ENCODE measurements at regions not wholly inside any gene's neighbourhood (a gene's known extent, or its start where the extent isn't known, plus 50 kb on each side); places are given as distances from the start of the nearest gene placed in this dataset.
"Not testable (repeated sequence)": the region's sequence is repeated elsewhere in the genome, so short reads cannot be mapped to it uniquely, and the experiment has no call there.

- no peak for DNase-seq (ENCODE audit: low read depth)
- no peak overlapping the region for H3K4me3 ChIP-seq (ENCODE audit: low read depth, low read length)
- TF ChIP-seq CTCF (IDR thresholded peaks at IDR 0.05; ENCODE audit: insufficient read depth, low read depth, low read length, missing control alignments): no peak
Observed at GRCh38 chr7:112933598-112933997, 143.4 kb upstream of the TMEM168 start.

GRCh38 chr7:112930787-112931186, 140.6 kb upstream of the TMEM168 start:
- no peak for DNase-seq (ENCODE audit: low read depth)
- no peak for TF ChIP-seq CTCF (IDR thresholded peaks at IDR 0.05; ENCODE audit: insufficient read depth, low read depth, low read length, missing control alignments)
- H3K4me3 ChIP-seq (ENCODE audit: low read depth, low read length): no peak overlapping the region

GRCh38 chr7:112929421-112929820, 139.2 kb upstream of the TMEM168 start:
- no peak overlapping the region for H3K4me3 ChIP-seq (ENCODE audit: low read depth, low read length)
- no peak for TF ChIP-seq CTCF (IDR thresholded peaks at IDR 0.05; ENCODE audit: insufficient read depth, low read depth, low read length, missing control alignments)
- DNase-seq (ENCODE audit: low read depth): no peak

- no peak for DNase-seq (ENCODE audit: low read depth)
- no peak overlapping the region for H3K4me3 ChIP-seq (ENCODE audit: low read depth, low read length)
- no peak for TF ChIP-seq CTCF (IDR thresholded peaks at IDR 0.05; ENCODE audit: insufficient read depth, low read depth, low read length, missing control alignments)
Observed at GRCh38 chr7:112926018-112926417, 135.8 kb upstream of the TMEM168 start.

GRCh38 chr7:112922546-112922945, 132.4 kb upstream of the TMEM168 start:
- not testable (repeated sequence) for H3K4me3 ChIP-seq (ENCODE audit: low read depth, low read length); DNase-seq (ENCODE audit: low read depth)

GRCh38 chr7:112916431-112916830, 126.2 kb upstream of the TMEM168 start:
- DNase-seq (ENCODE audit: low read depth); H3K4me3 ChIP-seq (ENCODE audit: low read depth, low read length): not testable (repeated sequence)

GRCh38 chr7:112908086-112908485, 117.9 kb upstream of the TMEM168 start:
- DNase-seq (ENCODE audit: low read depth): no peak
- H3K4me3 ChIP-seq (ENCODE audit: low read depth, low read length): no peak overlapping the region
- TF ChIP-seq CTCF (IDR thresholded peaks at IDR 0.05; ENCODE audit: insufficient read depth, low read depth, low read length, missing control alignments): no peak

- H3K4me3 ChIP-seq (ENCODE audit: low read depth, low read length): no peak overlapping the region
- DNase-seq (ENCODE audit: low read depth): no peak
- TF ChIP-seq CTCF (IDR thresholded peaks at IDR 0.05; ENCODE audit: insufficient read depth, low read depth, low read length, missing control alignments): no peak
Observed at GRCh38 chr7:112907658-112908057, 117.5 kb upstream of the TMEM168 start.
